ENCODE measurements at regions not wholly inside any gene's neighbourhood (a gene's known extent, or its start where the extent isn't known, plus 50 kb on each side); places are given as distances from the start of the nearest gene placed in this dataset.
A peak's percentile ranks its signal among the peaks of the same experiment; 100 is the strongest.
"Not testable (repeated sequence)": the region's sequence is repeated elsewhere in the genome, so short reads cannot be mapped to it uniquely, and the experiment has no call there.

DNA sequence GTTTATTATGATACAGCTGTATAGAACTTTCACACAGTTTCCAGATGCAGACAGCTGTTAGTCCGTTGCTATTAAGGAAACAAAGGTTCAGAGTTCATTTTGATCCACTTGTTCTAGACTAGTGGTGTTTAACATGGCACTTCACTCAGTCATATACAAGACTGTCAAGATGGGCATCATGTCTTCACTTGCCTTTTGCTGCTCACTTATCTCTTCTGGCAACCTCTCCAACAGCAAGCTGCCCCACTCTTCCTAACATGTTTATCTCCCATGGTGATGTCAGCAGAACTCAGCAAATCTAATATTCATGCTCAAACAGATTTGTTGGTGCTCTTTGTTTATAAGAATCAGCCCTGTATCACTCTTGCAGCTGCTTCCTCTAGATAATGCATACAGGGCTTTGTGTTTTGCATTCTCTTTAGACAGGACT lies 236.2 kb upstream of the HAND2 start:
- DNase-seq = no peak

DNA sequence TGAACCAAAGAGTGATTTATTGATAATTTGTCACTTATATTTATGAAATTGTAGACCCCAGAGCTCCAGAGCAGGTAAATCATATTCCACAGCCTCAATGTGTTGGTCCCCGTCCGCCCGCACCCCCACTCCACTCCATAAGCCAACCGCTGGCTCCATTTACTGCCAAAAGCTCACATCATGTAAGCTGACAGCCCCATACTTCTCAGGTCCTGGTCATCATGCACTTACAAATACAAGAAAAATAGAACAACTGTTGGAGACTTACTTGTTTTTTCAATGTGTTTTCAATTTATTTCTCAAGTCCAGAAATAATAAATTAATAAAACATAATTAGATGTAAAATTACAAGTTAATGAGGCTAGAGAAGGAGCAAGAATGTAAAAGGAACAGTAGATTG lies 235.7 kb upstream of the HAND2 start:
- no peak for DNase-seq

DNA sequence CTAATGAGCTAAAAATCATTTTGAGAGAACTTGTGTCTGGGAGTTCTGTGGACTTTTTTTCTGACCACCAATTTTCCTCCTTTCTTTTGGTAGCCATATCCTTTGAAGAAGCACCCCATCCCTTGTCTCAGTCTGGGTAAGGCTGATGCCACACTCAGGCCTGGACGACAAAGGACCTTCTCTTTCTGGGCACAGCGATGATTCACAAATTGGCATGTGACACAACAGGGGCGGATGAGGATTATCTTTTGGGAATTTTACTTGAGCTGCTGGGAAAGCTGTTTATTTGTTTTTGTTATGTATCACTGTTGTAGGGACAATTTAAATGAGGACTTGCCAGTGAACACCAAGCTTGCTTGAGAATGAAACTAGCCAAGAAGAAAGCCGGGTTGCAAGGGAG lies 233.4 kb upstream of the HAND2 start:
- DNase-seq = peak in 3 of 56 donors; percentile 0 to 41 (median 1)

DNA sequence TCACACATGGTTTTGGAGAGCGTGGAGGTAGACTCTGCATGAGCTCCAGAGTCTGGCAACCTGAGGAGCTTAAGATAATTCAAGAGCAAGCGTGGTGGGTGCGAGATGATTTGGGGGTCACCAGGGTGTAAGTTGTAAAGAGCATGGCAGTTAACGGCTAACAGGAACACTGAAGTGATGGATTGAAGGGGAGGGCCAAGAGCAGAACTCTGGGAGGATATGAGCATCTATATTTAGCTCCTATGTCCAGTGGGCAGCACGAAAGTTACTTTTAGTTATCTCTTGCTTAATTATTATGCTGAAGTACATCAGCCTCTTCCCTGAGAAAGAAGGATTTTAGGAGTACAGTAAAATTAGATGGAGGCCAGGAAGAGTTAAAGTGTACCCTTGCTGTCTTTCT lies 231.9 kb upstream of the HAND2 start:
- DNase-seq = no peak

DNA sequence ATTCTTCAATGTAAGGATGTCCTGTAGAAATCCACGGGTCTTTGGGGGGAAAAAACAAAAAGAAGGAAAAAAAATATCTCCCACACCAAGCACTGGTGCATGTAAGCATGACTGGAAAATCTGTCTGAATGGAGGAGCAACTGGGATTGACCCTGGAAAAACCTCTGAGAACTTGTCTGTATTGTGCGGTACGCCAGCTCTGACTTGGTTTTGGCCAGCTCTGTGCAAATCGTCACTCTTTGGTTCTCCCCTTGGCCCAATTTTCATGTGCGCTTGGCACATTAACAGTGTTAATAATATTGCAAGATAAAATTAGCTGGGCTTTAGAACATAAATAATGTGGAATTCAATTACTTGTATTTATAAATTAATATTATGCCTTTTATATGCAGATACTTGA lies 231.2 kb upstream of the HAND2 start:
- no peak for DNase-seq

DNA sequence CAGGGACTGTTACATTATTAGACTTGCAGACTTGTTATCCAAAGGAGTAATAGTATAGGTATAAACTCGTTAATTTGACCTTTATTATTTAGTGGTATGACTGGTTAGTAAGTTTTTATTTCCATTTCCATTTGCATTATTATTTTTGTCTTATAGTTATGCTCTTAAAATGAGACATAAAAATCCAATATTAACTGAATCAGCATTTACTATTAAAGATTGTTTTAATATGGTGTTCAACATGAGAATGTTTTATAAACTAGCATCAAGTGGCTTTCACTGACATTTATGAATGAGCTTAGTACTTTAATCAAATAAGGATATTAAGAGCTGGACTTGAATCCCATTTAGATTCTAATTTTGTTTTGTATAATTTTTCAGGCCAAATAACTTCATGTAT lies 228.1 kb upstream of the HAND2 start:
- no peak for DNase-seq

DNA sequence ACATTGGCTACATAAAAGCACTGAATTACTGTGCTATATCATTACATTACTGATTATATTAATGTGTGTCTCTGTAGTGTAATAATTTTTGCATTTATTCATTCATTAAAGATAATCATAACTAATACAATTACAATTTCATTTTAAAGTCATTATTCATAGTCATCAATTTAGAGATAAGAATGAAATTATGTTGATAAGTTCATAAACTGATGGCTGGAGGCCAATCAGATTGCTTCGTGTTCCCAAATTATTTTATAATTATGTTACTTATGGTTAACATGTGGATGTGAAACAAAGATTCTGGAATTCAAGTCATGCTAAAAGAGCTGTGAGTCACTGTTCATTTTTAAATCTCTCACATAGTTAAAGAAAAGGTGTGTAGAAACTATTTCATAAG lies 223.4 kb upstream of the HAND2 start:
- DNase-seq = no peak

DNA sequence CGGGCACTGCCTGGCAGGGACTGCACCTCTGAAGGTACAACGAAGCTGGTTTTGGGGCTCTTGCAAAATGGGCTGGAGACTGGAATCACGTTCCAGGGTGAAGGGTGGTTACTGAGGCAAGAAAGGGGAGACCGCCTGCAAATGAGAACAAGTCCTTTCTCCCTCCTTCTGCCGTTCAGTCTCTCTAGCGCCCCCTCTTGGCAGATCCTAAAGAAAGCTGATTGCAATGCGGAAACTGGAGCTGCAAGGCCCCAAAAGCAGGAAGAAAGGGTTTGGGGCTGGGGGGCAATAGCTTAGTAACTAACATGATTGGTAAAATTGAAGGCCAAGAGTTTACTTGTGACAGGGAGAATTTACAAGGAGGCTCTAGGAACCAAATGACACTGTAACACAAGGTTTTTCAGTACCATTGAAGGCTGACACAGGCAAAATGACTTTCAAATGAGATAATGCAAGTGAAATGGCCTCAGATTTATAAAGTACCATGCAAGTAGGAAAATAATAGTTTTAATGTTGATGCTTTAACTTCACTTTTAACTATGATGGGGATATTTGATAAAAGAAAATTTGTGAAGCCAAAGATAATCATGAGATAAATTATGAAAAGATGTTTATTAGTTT lies 222.7 kb upstream of the HAND2 start:
- no peak for DNase-seq

DNA sequence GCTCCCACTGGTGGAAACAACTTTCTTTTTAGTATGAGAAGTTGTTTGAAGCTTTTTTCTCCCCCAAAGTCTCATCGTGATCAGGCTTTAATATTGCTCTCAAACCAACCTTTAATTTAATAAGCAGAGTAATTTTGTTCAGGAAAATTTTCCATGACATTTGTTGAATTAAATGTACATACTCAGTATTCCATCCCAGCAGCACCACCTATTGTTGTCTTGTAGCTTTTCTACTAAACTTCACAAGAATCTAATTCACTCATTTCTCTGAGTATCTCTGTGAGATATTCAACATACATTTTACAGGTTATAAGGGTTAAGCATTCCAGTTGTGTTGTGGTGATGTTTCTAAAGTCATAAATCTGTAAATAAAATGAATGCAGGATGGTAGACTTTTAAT lies 218.3 kb upstream of the HAND2 start:
- DNase-seq = no peak

DNA sequence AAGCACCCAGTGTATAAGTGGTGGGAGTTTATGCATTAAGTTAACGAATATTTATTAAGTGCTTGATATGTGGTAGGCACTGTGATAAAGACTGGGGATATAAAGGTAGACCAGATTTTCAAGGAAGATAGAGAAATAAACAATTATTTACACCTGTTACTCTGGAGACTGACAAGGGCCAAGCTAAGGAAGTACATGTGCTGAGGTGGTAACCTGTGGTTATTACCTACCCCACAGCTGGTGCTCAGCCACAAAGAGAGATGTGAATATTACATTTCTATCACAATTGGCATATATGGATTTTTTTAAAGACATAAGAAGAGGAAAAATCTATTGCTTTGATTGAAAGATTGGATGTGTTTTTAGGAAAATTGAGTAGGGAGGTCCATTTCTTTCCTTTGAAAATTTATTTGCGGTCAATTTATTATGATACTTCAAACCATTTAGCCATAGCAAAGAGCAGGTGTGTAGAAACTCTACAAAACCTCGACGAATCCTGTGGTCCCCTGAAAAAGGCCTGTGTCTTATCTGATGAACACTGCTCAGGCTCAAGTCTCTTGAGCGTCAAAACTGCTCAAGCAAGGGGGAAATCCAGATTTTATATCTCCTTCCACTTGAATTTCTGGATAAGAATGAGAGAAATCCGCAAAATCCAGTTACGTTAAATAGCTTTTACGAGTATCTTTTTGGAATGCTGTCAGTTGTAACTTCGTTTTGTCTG lies 217.7 kb upstream of the HAND2 start:
- no peak for DNase-seq

DNA sequence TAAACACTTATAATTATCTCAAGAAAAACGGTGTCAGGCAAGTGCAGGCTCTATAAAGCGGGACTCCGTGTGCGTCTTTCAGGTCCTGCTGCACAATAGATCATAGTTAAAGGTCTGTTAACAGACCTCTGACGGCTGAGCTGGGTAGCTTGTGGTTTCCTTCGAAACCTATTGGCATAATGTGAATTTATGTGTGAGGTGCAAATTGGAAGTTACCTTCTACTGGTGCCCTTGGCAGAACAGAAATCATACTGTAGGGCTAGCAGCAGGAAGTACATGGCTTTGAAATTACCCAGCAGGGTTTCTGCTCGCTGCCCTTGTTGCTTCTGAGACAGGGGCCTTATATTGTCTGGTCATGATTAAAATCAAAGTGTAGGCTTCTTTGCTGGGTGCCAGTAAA lies 216.4 kb upstream of the HAND2 start:
- no peak for DNase-seq

DNA sequence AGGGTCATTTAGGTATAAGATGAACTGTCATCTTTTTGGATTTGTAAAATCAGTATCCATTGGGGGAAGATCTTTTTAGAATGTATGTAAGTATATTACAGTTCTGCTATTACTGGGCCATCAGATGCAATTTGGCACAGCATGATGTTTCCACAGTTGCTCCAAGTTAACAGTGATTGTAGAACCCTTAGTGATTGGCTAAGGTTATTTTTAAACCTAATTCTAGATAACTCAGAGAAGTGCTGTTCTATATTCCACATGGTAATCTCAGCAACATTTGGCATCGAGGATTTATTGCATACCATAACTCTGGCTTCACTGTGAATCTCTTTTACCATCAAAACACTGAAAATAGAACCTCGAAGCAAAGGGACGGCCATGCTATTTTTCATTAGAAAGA lies 215.7 kb upstream of the HAND2 start:
- DNase-seq = no peak

DNA sequence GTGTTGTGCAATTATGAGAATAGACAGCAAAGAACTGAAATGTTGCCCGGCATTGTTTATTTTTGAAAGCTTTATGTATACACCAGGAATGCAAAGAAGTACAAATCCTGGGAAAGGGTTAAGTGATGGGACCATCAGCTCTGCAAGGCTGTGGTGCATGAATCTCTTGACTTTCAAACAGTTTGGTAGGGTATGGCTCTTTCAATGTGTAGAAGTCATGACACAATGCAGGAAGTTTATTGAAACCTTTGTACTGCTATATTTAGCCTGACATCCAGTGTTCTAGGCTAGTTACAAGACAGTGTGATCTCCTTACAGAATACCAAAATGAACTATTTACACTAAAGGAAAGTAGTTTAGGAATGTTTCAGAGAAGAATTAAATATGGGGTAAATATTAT lies 206.8 kb upstream of the HAND2 start:
- no peak for DNase-seq

DNA sequence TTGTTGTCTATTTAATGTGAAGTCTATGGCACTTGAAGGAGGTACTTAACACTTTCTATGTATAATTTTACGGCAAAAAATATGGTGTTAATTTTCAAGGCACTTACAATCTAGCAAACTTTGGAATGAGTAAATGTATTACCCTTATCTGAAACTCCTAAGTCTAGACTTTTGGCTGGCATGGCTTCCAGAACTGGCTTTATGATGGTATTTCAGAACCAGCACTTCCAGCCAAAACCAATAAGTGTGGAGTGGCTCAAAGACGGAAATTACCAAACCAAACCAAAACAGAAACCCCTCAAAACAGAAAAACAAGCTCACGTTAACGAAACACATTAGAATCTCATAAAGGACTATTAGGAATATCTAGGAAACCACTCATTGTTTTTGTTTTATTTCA lies 205.6 kb upstream of the HAND2 start:
- no peak for DNase-seq

DNA sequence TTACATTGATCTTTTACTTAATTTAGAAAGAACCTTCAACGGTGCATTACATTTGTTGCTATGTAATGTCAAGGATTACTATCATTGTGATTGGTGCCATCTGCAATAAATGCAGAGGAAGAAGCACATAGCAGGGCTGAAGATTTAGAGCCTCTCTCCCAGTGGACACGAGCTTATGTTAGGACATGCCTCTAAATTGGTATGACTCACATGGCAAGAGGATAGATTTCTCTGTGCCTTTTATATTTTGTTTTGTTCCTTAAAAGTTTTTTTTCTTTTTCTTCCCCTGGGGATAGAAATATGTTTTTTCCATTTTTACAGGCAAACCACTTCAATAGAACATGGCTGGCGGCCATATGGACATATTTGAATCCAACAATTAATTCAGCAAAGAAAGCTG lies 205.0 kb upstream of the HAND2 start:
- no peak for DNase-seq

DNA sequence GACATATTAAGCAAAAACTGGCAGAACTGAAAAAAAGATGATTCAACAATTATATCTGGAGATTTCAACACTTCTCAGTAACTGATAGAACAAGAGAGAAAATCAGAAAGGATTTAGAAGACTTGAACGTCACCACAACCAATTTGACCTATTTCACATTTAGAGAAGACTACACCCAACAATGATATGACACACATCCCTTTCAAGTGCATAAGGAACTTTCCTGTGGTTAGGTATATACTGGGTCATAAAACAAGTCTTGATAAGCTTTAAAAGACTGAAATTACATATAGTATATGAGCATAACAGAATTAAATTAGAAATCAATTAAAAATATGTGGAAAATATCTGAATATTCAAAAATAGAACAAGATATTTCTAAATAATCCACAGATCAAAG lies 201.2 kb upstream of the HAND2 start:
- no peak for DNase-seq

DNA sequence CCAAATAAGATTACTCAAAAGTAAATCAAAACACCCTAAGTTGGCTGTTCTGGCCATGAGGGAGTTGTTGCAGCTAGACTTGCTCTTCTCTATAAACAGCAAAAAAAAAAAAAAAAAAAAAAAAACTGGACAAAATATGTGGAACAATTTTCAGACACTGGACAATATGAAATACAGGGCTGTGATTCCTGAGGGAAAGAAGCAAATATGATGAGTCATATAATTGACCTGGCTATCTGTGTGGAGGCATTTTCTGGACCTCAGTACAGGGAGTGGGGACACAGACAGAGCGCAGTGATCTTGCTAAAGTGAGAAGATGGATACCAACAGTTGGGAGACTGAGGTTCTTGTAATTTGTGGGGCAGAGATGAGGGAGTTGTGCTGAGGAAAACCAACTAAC lies 192.0 kb upstream of the HAND2 start:
- DNase-seq = no peak

DNA sequence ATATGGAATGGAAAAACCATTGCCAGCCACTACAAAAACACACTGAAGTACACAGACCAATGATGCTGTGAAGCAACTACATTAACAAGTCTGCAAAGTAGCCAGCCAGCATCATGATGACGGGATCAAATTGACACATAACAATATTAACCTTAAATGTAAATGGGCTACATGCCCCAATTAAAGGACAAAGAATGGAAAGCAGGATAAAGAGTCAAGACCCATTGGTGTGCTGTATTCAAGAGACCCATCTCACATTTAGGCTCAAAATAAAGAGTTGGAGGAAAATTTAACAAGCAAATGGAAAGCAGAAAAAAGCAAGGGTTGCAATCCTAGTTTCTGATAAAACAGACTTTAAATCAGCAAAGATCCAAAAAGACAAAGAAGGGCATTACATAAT lies 188.5 kb upstream of the HAND2 start:
- not testable (repeated sequence) for DNase-seq

DNA sequence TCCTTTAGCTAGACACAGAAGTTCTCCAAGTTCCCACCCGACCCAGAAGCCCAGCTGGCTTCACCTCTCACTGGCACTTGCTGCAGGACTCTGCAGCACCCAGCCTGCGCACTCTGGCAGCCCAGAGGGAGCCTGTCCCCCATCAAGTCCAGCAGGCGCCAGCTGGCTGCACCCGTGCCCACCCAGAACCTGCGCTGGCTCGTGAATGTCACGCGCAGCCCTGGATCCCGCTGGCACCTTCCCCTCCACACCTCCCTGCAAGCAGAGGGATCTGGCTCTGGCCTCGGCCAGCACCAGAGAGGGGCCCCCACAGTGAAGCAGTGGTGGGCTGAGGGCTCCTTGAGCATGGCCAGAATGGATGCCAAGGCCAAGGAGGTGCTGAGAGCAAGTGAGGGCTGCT lies 187.6 kb upstream of the HAND2 start:
- DNase-seq = no peak

DNA sequence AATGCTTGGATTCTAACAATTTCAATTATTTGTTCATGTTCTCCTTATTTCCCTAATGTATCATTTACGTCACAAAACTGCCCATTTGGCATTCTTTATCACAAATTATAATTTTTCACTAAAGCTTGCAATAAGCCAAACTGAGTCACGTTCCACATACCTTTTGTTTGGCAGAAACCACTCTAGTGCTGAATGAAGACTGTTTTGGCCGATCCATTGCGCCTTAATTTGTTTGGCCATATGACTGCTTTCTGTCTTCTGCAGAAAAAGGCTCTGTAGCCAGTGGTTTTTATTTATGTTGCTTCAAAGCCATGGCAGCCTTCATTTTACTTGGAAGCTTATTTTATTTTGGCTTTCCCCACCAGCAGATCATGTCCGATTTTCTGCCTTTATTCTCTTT lies 184.4 kb upstream of the HAND2 start:
- DNase-seq = no peak

DNA sequence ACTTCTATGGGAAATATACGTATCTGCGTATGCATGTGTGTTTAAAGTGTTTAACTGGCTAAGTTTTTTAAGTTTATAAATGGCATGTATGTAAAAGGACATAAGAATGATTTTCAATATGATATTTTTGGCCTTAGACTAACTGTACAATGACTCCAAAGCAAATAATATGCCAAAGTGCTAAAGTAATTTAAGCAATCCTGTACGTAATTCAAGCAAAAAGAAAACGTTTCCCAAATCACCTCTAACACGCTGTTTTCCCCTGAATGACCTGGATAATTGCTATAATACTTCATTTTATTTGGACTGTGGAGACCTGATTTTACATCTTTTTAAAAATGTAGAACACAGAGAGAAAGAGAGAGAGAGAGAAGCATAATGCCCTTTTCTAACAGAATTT lies 183.0 kb upstream of the HAND2 start:
- DNase-seq = no peak

DNA sequence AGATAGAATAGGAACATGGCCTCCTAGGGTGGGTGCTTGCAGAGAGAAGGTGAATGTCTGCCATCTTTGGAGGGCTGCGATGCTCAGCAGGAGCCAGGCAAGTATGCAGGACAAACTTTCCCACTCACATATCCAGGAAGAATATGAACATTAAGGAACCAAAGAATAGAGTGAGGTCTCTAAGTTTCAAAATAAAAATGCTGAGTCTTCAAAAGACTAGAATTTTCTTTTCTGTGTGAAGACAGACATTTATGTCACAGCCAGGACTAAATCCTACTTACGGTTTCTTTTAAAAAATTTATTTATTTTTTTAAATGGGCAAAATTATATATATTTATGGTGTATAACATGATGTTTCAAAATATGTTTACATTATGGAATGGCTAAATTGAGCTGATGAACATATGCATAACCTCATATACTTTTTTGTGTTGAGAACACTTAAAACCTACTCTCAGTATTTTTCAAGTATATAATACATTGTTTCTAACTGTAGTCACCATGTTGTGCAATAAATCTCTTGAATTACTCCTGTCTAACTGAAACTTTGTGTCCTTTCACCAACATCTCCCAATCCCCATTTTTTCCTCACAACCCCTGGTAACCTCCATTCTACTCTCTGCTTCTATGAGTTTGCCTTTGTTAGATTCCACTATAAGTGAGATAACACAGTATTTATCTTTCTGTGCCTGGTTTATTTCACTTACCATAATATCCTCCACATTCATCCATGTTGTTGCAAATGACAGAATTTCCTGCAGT lies 177.8 kb upstream of the HAND2 start:
- DNase-seq = no peak

DNA sequence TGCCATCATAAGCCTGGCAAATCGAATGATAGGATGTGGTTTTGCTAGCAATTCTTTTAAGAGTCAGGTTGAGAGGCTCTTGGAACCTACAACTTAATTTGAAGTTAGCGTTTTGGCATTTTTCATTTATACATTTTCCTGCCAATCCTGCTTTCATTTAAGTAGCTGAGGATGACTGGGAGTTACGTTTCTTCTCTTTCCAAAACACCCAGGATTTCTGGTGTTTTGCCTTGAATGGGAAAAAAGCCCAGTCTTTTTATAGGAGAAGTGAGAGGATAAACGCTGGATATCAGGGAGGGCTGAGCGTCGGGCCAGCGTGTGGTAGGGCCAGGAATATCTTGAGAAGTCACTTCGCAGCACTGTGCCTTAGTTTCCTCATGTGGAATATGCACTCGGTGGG lies 174.2 kb upstream of the HAND2 start:
- DNase-seq = no peak

All from nucleus accumbens (tissue), 56 donors.